ENCODE measurements at regions not wholly inside any gene's neighbourhood (a gene's known extent, or its start where the extent isn't known, plus 50 kb on each side); places are given as distances from the start of the nearest gene placed in this dataset.
"Not testable (repeated sequence)": the region's sequence is repeated elsewhere in the genome, so short reads cannot be mapped to it uniquely, and the experiment has no call there.

DNA sequence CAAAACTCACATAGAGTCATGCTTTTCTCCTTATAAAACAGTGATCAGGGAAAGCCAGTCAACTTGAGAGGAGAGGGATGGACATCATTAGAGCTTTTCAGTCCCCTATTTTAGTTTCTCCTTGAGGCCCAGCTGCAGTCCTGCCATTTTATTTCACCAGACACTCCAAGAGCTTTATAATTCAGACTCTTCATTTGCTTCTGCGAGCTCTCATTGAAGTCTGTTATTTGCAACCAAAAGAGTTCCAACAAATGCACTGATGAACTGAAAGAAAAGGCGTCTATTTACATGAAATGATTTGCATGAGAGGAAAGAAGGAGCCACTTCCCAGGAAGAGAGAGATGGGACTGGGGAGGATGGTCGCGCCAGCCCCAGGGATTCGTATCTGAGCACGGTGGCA, 86.8 kb downstream of the NDUFA12 start:
- H3K36me3 ChIP-seq (ENCODE audit: control insufficient read depth, insufficient read depth, low read length) = no peaks in the 10 kb centered on the region
- no peak overlapping the region for H3K27ac ChIP-seq
- no peak overlapping the region for H2AFZ ChIP-seq
- H3K9ac ChIP-seq = no peak overlapping the region
- no peaks in the 10 kb centered on the region for H3K4me1 ChIP-seq
- H3K9me3 ChIP-seq (ENCODE audit: control insufficient read depth, low read length) = no peaks in the 10 kb centered on the region
- no peaks in the 10 kb centered on the region for H3K27me3 ChIP-seq (ENCODE audit: control insufficient read depth, insufficient read depth, low read length)
- no peak overlapping the region for H3K4me2 ChIP-seq (ENCODE audit: low read length)
- no peak overlapping the region for H3K4me3 ChIP-seq (ENCODE audit: low read depth, low read length)
- TF ChIP-seq, protein P1, sequence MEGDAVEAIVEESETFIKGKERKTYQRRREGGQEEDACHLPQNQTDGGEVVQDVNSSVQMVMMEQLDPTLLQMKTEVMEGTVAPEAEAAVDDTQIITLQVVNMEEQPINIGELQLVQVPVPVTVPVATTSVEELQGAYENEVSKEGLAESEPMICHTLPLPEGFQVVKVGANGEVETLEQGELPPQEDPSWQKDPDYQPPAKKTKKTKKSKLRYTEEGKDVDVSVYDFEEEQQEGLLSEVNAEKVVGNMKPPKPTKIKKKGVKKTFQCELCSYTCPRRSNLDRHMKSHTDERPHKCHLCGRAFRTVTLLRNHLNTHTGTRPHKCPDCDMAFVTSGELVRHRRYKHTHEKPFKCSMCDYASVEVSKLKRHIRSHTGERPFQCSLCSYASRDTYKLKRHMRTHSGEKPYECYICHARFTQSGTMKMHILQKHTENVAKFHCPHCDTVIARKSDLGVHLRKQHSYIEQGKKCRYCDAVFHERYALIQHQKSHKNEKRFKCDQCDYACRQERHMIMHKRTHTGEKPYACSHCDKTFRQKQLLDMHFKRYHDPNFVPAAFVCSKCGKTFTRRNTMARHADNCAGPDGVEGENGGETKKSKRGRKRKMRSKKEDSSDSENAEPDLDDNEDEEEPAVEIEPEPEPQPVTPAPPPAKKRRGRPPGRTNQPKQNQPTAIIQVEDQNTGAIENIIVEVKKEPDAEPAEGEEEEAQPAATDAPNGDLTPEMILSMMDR (IDR thresholded peaks at IDR 0.05) = no peak
- H3K79me2 ChIP-seq = no peaks in the 10 kb centered on the region

DNA sequence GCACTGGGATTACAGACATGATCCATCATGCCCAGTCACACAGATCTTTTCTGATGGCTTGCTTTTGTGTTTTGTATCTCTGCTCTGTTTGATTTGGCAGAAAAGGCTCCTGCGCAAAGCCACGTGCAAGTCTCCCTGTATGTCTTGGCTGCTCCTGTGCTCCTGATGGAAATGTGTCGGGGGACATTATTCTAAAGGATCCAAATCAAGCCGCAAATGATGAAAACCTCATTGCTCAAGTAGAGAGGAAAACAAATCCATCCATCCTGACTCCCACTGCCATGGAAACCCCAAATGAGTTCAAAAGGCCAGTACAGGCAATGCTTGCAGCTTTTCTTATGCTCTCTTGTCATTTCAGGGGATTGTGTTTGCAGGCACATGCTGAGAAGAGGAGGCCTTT, 93.8 kb downstream of the NDUFA12 start:
- Histone ChIP-seq H3K9ac (no peak overlapping the region), H2AFZ (no peak overlapping the region), H3K27me3 (ENCODE audit: control insufficient read depth, insufficient read depth, low read length) (no peaks in the 10 kb centered on the region), H3K9me3 (ENCODE audit: control insufficient read depth, low read length) (no peaks in the 10 kb centered on the region), H3K36me3 (ENCODE audit: control insufficient read depth, insufficient read depth, low read length) (no peaks in the 10 kb centered on the region), H3K79me2 (no peaks in the 10 kb centered on the region), H3K4me2 (ENCODE audit: low read length) (no peak overlapping the region), H3K4me1 (no peaks in the 10 kb centered on the region), H3K4me3 (ENCODE audit: low read depth, low read length) (no peak overlapping the region), H3K27ac (no peak overlapping the region)
- TF ChIP-seq, protein P1 (IDR thresholded peaks at IDR 0.05) = no peak

DNA sequence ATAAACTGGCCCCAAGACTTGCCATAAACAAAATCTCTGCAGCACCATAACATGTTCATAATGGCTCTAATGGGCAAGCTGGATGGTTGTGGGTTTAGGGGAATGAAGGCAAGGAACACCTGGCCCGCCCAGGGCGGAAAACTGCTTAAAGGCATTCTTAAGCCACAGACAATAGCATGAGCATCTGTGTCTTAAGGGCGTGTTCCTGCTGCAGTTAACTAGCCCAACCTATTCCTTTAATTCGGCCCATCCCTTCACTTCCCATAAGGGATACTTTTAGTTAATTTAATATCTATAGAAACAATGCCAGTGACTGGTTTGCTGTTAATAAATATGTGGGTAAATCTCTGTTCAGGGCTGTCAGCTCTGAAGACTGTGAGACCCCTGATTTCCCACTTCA, 97.7 kb downstream of the NDUFA12 start:
- not testable (repeated sequence) for H3K79me2 ChIP-seq; H3K27ac ChIP-seq; H3K4me2 ChIP-seq (ENCODE audit: low read length); H3K9ac ChIP-seq; H3K4me1 ChIP-seq; H3K9me3 ChIP-seq (ENCODE audit: control insufficient read depth, low read length); H3K4me3 ChIP-seq (ENCODE audit: low read depth, low read length); H2AFZ ChIP-seq; H3K27me3 ChIP-seq (ENCODE audit: control insufficient read depth, insufficient read depth, low read length); H3K36me3 ChIP-seq (ENCODE audit: control insufficient read depth, insufficient read depth, low read length)

DNA sequence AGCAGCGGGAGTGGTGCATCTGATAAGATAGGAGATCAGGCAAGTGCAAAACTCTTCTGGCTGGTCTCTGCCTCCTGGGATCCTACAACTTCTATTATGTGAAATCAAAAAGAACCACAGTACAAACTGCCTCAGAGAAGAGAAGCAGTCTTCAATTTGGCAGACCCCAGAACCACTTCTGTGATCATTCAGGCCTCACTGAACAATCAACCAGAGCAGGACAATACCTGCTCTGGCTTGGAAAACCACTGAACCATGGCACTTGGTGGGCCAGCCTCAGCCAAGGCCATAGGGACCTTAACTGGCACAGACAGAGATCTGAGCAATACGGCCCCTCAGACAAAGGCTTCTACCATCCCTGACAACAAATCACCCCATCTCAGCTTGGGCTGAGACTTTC, 103.0 kb downstream of the NDUFA12 start:
- H3K4me1 ChIP-seq = no peaks in the 10 kb centered on the region
- H3K9me3 ChIP-seq (ENCODE audit: control insufficient read depth, low read length) = no peaks in the 10 kb centered on the region
- H3K36me3 ChIP-seq (ENCODE audit: control insufficient read depth, insufficient read depth, low read length) = no peaks in the 10 kb centered on the region
- TF ChIP-seq, protein P1 (IDR thresholded peaks at IDR 0.05) = no peak
- H3K27me3 ChIP-seq (ENCODE audit: control insufficient read depth, insufficient read depth, low read length) = no peaks in the 10 kb centered on the region
- H2AFZ ChIP-seq = no peak overlapping the region
- no peak overlapping the region for H3K4me3 ChIP-seq (ENCODE audit: low read depth, low read length)
- no peak overlapping the region for H3K4me2 ChIP-seq (ENCODE audit: low read length)
- no peaks in the 10 kb centered on the region for H3K79me2 ChIP-seq
- H3K9ac ChIP-seq = no peak overlapping the region
- H3K27ac ChIP-seq = no peak overlapping the region

DNA sequence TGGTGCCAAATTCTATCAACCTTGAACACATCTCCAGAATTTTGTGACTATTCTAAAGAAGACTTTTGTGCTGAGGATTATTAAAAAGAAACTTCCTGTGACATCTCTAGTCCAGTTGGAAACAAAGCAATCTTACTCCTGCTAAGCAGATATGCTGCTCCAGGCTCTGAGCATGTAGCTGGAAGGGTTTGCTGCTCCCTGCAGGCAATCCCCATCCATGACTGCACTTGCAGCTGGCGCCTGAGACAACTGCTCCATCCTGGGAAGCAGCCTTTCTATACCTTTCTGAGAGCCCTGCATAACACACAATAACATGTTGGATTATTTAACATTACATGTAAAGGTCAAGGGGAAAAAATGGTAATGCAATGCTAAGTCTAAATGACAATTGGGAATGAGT, 105.1 kb downstream of the NDUFA12 start:
- no peak overlapping the region for H3K27ac ChIP-seq
- no peak overlapping the region for H3K4me2 ChIP-seq (ENCODE audit: low read length)
- no peaks in the 10 kb centered on the region for H3K36me3 ChIP-seq (ENCODE audit: control insufficient read depth, insufficient read depth, low read length)
- H3K9me3 ChIP-seq (ENCODE audit: control insufficient read depth, low read length) = no peaks in the 10 kb centered on the region
- no peaks in the 10 kb centered on the region for H3K79me2 ChIP-seq
- no peaks in the 10 kb centered on the region for H3K27me3 ChIP-seq (ENCODE audit: control insufficient read depth, insufficient read depth, low read length)
- TF ChIP-seq, protein P1 (IDR thresholded peaks at IDR 0.05) = peak; percentile 17
- H3K4me3 ChIP-seq (ENCODE audit: low read depth, low read length) = no peak overlapping the region
- no peaks in the 10 kb centered on the region for H3K4me1 ChIP-seq
- H2AFZ ChIP-seq = no peak overlapping the region
- no peak overlapping the region for H3K9ac ChIP-seq
